Thoracic aorta (tissue), 2 donors: ENCODE measurements at regions not wholly inside any gene's neighbourhood (a gene's known extent, or its start where the extent isn't known, plus 50 kb on each side); places are given as distances from the start of the nearest gene placed in this dataset.

Source experiments
- ATAC-seq: fragments of 150-250 bp; one replicate; pipeline ENCODE4 v1.8.0; 2017; ENCODE audit warnings: low read depth; ENCODE audit not compliant: insufficient number of reproducible peaks, low FRiP score
- DNase-seq: peaks from one replicate; pipeline ENCODE4 v3.0.0-alpha.2; 2020; ENCODE audit warnings: low spot score
- H3K27ac ChIP-seq, 2 donors: fragments of 200-600 bp; sonication (generic); 1 replicate in 1 of 2; 2 replicates in 1 of 2; pipeline ENCODE4 v1.5.1; 2016; ENCODE audit warnings: mild to moderate bottlenecking in 2 of 2, moderate library complexity in 2 of 2
- H3K27me3 ChIP-seq: fragments of 200-600 bp; sonication (generic); replicated peaks from 2 replicates; pipeline ENCODE4 v1.6.0; 2016; ENCODE audit warnings: mild to moderate bottlenecking; ENCODE audit not compliant: insufficient read depth
- H3K36me3 ChIP-seq: fragments of 200-600 bp; sonication (generic); one replicate; pipeline ENCODE4 v1.5.1; 2016
- H3K4me1 ChIP-seq, 2 donors: fragments of 200-600 bp; sonication (generic); 1 replicate in 1 of 2; 2 replicates in 1 of 2; pipeline versions ENCODE4 v1.5.1 to v1.6.0; 2016; ENCODE audit warnings: low read depth in 2 of 2, mild to moderate bottlenecking in 1 of 2; ENCODE audit not compliant: control insufficient read depth in 1 of 2
- H3K4me3 ChIP-seq: fragments of 200-600 bp; sonication (generic); 2 replicates; pipeline ENCODE4 v1.5.1; 2016; ENCODE audit warnings: mild to moderate bottlenecking
- H3K9me3 ChIP-seq: fragments of 200-600 bp; sonication (generic); 2 replicates; pipeline ENCODE4 v1.5.1; 2016
- CTCF ChIP-seq: fragments of 200-600 bp; sonication (generic); IDR thresholded peaks from one replicate; pipeline ENCODE4 v1.5.1; 2019; ENCODE audit warnings: antibody characterized with exemption

DNA sequence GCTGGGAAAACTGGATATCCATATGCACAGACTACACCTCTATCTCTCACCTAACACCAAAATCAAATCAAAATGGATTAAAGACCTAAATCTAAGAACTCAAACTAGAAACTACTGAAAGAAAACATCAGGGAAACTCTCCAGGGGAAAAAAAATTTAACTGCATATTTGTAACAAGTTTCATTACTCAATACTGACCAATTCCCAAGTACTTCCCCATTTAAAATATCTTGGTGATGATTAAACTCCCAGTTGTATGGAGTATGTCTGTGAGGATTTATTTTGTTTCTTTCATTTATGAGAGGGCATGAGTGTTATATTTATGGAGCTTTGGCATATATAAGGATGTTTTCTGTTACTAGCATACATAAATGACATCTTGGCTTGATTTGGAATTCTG lies 112.3 kb upstream of the IL15 start:
- ATAC-seq (no peak), DNase-seq (no peak)
- Histone ChIP-seq H3K9me3 (peaks cover 11% of the 10 kb centered on the region), H3K27me3 (no peaks in the 10 kb centered on the region), H3K4me3 (no peak overlapping the region), H3K4me1 (no peaks in the 10 kb centered on the region), H3K27ac (no peak overlapping the region), H3K36me3 (no peaks in the 10 kb centered on the region)
- TF ChIP-seq CTCF, result no peak

- DNase-seq, result no peak
- Histone ChIP-seq H3K27me3 (no peaks in the 10 kb centered on the region), H3K9me3 (peaks cover 11% of the 10 kb centered on the region), H3K4me1 (no peaks in the 10 kb centered on the region), H3K36me3 (no peaks in the 10 kb centered on the region), H3K4me3 (no peak overlapping the region), H3K27ac (no peak overlapping the region)
- ATAC-seq, result no peak
- no peak for TF ChIP-seq CTCF
Observed at GRCh38 chr4:141524841-141525240, 111.5 kb upstream of the IL15 start.

DNA sequence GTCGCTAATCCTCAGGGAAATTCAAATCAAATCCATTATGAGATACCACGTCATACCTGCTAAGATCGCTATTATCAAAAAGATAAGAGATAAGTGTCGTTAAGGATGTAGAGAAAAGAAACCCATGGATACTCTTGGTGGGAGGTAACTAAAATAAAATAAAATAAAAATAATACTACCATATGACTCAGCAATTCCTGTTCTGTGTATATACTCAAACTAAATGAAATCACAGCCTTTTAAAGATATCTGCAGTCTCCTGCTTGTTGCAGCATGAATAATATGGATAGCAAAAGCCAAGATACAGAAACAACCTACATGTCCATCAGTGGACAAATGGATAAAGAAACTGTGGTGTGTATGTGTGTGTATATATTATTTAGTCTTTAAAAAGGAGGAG lies 105.8 kb upstream of the IL15 start:
- no peaks in the 10 kb centered on the region for H3K36me3 ChIP-seq
- no peak for TF ChIP-seq CTCF
- H3K4me1 ChIP-seq, result no peaks in the 10 kb centered on the region
- ATAC-seq, result no peak
- no peak for DNase-seq
- peaks cover 11% of the 10 kb centered on the region for H3K9me3 ChIP-seq
- H3K27me3 ChIP-seq, result no peaks in the 10 kb centered on the region
- H3K27ac ChIP-seq, result no peak overlapping the region
- H3K4me3 ChIP-seq, result no peak overlapping the region

GRCh38 chr4:141534985-141535384 lies 101.4 kb upstream of the IL15 start:
- no peaks in the 10 kb centered on the region for H3K27me3 ChIP-seq
- no peaks in the 10 kb centered on the region for H3K9me3 ChIP-seq
- H3K4me1 ChIP-seq, result no peaks in the 10 kb centered on the region
- DNase-seq (no peak), ATAC-seq (no peak)
- no peak overlapping the region for H3K4me3 ChIP-seq
- no peak overlapping the region for H3K27ac ChIP-seq
- no peak for TF ChIP-seq CTCF
- no peaks in the 10 kb centered on the region for H3K36me3 ChIP-seq

GRCh38 chr4:141538001-141538400 lies 98.4 kb upstream of the IL15 start:
- Histone ChIP-seq H3K36me3 (no peaks in the 10 kb centered on the region), H3K27ac (no peak overlapping the region), H3K27me3 (no peaks in the 10 kb centered on the region), H3K9me3 (no peaks in the 10 kb centered on the region), H3K4me1 (peaks cover 5 to 16% of the 10 kb centered on the region in 2 donors), H3K4me3 (no peak overlapping the region)
- DNase-seq (no peak), ATAC-seq (no peak)
- no peak for TF ChIP-seq CTCF
